ENCODE measurements at regions not wholly inside any gene's neighbourhood (a gene's known extent, or its start where the extent isn't known, plus 50 kb on each side); places are given as distances from the start of the nearest gene placed in this dataset.

DNA sequence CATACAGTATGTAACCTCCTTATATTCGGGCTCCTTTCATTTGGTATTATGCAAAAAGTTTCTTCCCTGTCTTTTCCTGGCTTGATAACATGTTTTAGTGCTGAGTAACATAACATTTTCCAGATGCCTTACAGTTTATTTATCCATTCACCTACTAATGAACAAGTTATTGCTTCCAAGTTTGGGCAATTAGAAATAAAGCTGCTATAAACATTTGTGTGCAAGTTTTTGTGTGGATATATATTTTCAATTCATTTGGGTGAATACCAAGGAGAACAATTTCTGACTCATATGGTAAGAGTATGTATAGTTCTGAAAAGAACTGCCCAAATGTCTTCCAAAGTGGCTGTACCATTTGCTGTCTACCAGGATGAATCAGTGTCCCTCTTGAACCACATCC, 360.9 kb downstream of the PCDH17 start:
- intact Hi-C loops (cut with micrococcal nuclease) = no loop called here
- no peaks in the 10 kb centered on the region for H4K20me1 ChIP-seq (ENCODE audit: control insufficient read depth, insufficient read depth, low read length, poor library complexity, severe bottlenecking)
- H2AFZ ChIP-seq (ENCODE audit: insufficient read depth, low read depth, low read length, poor library complexity, severe bottlenecking) = no peak overlapping the region
- H3K4me3 ChIP-seq (ENCODE audit: control extremely low read depth in 1 of 5, extremely low read depth in 1 of 5, insufficient read depth in 1 of 5, low read depth in 2 of 5, low read length in 4 of 5) = no peak overlapping the region
- Mint-ChIP-seq H3K4me3 (no peak overlapping the region), H3K27ac (no peak overlapping the region), H3K9me3 (ENCODE audit: insufficient read depth) (peaks cover 6% of the 10 kb centered on the region), H3K27me3 (no peaks in the 10 kb centered on the region), H3K4me1 (no peaks in the 10 kb centered on the region)
- POLR2A ChIA-PET = no interaction called here
- no peak overlapping the region for H3K9ac ChIP-seq (ENCODE audit: low read length)
- peaks cover 0 to 1% (median 0%) of the 10 kb centered on the region in 3 donors for H3K9me3 ChIP-seq (ENCODE audit: control extremely low read depth in 1 of 3, control insufficient read depth in 2 of 3, insufficient read depth in 1 of 3, low read length in 2 of 3)
- TF ChIP-seq EZH2 (IDR thresholded peaks at IDR 0.05; ENCODE audit: borderline replicate concordance, insufficient read depth, low read depth, low read length, poor library complexity, severe bottlenecking) = no peak
- TF ChIP-seq, protein P1, sequence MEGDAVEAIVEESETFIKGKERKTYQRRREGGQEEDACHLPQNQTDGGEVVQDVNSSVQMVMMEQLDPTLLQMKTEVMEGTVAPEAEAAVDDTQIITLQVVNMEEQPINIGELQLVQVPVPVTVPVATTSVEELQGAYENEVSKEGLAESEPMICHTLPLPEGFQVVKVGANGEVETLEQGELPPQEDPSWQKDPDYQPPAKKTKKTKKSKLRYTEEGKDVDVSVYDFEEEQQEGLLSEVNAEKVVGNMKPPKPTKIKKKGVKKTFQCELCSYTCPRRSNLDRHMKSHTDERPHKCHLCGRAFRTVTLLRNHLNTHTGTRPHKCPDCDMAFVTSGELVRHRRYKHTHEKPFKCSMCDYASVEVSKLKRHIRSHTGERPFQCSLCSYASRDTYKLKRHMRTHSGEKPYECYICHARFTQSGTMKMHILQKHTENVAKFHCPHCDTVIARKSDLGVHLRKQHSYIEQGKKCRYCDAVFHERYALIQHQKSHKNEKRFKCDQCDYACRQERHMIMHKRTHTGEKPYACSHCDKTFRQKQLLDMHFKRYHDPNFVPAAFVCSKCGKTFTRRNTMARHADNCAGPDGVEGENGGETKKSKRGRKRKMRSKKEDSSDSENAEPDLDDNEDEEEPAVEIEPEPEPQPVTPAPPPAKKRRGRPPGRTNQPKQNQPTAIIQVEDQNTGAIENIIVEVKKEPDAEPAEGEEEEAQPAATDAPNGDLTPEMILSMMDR (IDR thresholded peaks at IDR 0.05) = no peak
- no peaks in the 10 kb centered on the region for H3K79me2 ChIP-seq (ENCODE audit: control insufficient read depth, insufficient read depth, low read length)
- no peaks in the 10 kb centered on the region for H3K27me3 ChIP-seq (replicated peaks in 1 of 4; ENCODE audit: control extremely low read depth in 1 of 4, control insufficient read depth in 3 of 4, insufficient read depth in 4 of 4, low read length in 3 of 4)
- DNase-seq = no peak
- no peaks in the 10 kb centered on the region for H3K4me1 ChIP-seq (ENCODE audit: control insufficient read depth in 2 of 2, insufficient read depth in 2 of 2, low read length in 2 of 2)
- no peak for ATAC-seq (ENCODE audit: low read depth)
- H3K27ac ChIP-seq (ENCODE audit: low read length in 2 of 2) = no peak overlapping the region
- CTCF ChIA-PET = no interaction called here
- H3K36me3 ChIP-seq (replicated peaks in 1 of 2; ENCODE audit: control extremely low read depth in 1 of 2, control insufficient read depth in 1 of 2, extremely low read depth in 1 of 2, insufficient read depth in 2 of 2, low read length in 1 of 2) = no peaks in the 10 kb centered on the region
- no peak overlapping the region for H3K4me2 ChIP-seq (replicated peaks; ENCODE audit: low read depth, low read length, poor library complexity, severe bottlenecking)
- no CpG with 5 or more reads among the region's 1 CpG for WGBS (ENCODE audit: insufficient coverage)

DNA sequence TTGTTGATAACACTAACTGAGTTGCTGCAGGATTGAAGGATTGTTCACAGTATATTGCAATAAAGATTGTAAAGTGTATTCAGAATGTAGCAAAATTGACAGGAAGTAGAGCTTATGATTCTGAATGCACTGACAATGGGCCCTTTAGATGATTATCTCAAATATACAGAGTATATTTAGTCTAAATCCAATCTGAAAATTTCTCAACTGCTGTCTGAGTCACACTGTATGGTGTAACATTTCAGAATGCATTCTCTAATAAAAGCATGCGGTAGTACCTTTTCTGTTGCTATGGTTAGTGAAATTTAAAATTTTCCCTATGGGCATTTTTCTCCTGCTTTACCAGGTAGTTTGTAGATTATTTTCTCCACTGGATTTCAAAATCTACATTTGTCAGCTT, 365.2 kb downstream of the PCDH17 start:
- no CpG with 5 or more reads among the region's 1 CpG for WGBS (ENCODE audit: insufficient coverage)
- POLR2A ChIA-PET = no interaction called here
- H4K20me1 ChIP-seq (ENCODE audit: control insufficient read depth, insufficient read depth, low read length, poor library complexity, severe bottlenecking) = no peaks in the 10 kb centered on the region
- no peaks in the 10 kb centered on the region for H3K79me2 ChIP-seq (ENCODE audit: control insufficient read depth, insufficient read depth, low read length)
- Mint-ChIP-seq H3K9me3 (ENCODE audit: insufficient read depth) (peaks cover 7% of the 10 kb centered on the region), H3K4me1 (no peaks in the 10 kb centered on the region), H3K4me3 (no peak overlapping the region), H3K27ac (no peak overlapping the region), H3K27me3 (no peaks in the 10 kb centered on the region)
- TF ChIP-seq EZH2 (IDR thresholded peaks at IDR 0.05; ENCODE audit: borderline replicate concordance, insufficient read depth, low read depth, low read length, poor library complexity, severe bottlenecking) = no peak
- TF ChIP-seq, protein P1 (IDR thresholded peaks at IDR 0.05) = no peak
- DNase-seq (no peak), ATAC-seq (ENCODE audit: low read depth) (no peak)
- H3K4me3 ChIP-seq (ENCODE audit: control extremely low read depth in 1 of 5, extremely low read depth in 1 of 5, insufficient read depth in 1 of 5, low read depth in 2 of 5, low read length in 4 of 5) = no peak overlapping the region
- H3K4me2 ChIP-seq (replicated peaks; ENCODE audit: low read depth, low read length, poor library complexity, severe bottlenecking) = no peak overlapping the region
- intact Hi-C loops (cut with micrococcal nuclease) = no loop called here
- no peak overlapping the region for H2AFZ ChIP-seq (ENCODE audit: insufficient read depth, low read depth, low read length, poor library complexity, severe bottlenecking)
- H3K27me3 ChIP-seq (replicated peaks in 1 of 4; ENCODE audit: control extremely low read depth in 1 of 4, control insufficient read depth in 3 of 4, insufficient read depth in 4 of 4, low read length in 3 of 4) = no peaks in the 10 kb centered on the region
- CTCF ChIA-PET = no interaction called here
- no peaks in the 10 kb centered on the region for H3K4me1 ChIP-seq (ENCODE audit: control insufficient read depth in 2 of 2, insufficient read depth in 2 of 2, low read length in 2 of 2)
- H3K9me3 ChIP-seq (ENCODE audit: control extremely low read depth in 1 of 3, control insufficient read depth in 2 of 3, insufficient read depth in 1 of 3, low read length in 2 of 3) = no peaks in the 10 kb centered on the region
- no peak overlapping the region for H3K27ac ChIP-seq (ENCODE audit: low read length in 2 of 2)
- no peaks in the 10 kb centered on the region for H3K36me3 ChIP-seq (replicated peaks in 1 of 2; ENCODE audit: control extremely low read depth in 1 of 2, control insufficient read depth in 1 of 2, extremely low read depth in 1 of 2, insufficient read depth in 2 of 2, low read length in 1 of 2)
- H3K9ac ChIP-seq (ENCODE audit: low read length) = no peak overlapping the region
